ENCODE measurements at regions not wholly inside any gene's neighbourhood (a gene's known extent, or its start where the extent isn't known, plus 50 kb on each side); places are given as distances from the start of the nearest gene placed in this dataset.

DNA sequence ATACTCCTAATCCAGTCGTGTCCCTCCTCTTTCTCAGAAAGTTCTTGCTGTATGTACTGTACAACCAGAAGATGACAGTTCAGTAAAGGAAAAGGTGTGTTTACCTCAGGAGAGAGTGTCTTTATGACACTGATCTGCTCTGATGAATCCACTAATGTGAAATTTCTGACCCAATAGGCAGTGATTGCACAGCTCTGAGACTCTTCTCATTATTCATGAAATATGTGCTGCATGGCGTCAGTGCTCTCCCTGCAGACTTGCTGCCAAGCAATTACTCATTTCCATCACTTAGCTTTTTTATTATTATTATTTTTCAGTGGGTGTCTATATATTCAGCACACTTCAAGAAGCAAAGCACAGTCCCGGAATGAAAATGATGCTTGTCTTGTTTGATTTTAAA is 389.0 kb downstream of the RASEF start:
- TF ChIP-seq, protein P1, sequence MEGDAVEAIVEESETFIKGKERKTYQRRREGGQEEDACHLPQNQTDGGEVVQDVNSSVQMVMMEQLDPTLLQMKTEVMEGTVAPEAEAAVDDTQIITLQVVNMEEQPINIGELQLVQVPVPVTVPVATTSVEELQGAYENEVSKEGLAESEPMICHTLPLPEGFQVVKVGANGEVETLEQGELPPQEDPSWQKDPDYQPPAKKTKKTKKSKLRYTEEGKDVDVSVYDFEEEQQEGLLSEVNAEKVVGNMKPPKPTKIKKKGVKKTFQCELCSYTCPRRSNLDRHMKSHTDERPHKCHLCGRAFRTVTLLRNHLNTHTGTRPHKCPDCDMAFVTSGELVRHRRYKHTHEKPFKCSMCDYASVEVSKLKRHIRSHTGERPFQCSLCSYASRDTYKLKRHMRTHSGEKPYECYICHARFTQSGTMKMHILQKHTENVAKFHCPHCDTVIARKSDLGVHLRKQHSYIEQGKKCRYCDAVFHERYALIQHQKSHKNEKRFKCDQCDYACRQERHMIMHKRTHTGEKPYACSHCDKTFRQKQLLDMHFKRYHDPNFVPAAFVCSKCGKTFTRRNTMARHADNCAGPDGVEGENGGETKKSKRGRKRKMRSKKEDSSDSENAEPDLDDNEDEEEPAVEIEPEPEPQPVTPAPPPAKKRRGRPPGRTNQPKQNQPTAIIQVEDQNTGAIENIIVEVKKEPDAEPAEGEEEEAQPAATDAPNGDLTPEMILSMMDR (IDR thresholded peaks at IDR 0.05) = no peak

DNA sequence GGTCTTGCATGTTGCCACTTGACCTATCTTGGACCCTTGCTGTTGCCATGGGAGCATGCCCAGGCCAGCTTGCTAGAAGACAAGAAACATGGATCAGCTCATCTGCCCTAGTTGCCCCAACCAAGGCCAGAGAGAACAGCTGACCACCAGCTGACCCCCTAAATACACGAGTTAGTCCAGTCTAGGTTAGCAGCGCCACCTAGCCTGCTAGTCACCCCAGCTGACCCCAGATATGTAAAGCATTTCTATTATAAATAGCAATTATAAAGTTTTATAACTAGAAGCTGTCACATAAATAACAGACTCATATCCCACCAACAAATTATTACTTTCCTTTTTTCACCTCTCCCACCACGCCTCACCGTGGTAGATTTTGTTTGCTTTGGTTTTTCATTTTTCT is 387.8 kb downstream of the RASEF start:
- TF ChIP-seq, protein P1 (IDR thresholded peaks at IDR 0.05) = no peak

DNA sequence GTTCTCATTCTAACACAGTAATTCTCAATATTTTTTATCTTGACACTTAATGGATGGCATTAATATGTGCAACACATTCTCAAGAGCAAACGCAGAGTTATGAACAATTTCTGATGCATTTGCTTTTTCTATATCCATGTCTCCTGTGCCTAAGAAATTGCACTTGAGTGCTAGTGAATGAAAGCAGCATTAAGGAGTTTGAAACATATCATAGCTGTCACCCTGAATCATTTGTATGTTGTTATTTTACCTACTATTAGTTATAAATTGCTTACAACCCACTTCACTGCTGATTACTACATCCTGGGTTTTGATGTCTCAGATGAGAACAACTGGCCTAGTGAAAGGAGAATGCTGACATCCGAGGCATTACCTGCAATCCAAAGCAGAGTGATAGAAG is 387.3 kb downstream of the RASEF start:
- TF ChIP-seq, protein P1 (IDR thresholded peaks at IDR 0.05) = no peak

DNA sequence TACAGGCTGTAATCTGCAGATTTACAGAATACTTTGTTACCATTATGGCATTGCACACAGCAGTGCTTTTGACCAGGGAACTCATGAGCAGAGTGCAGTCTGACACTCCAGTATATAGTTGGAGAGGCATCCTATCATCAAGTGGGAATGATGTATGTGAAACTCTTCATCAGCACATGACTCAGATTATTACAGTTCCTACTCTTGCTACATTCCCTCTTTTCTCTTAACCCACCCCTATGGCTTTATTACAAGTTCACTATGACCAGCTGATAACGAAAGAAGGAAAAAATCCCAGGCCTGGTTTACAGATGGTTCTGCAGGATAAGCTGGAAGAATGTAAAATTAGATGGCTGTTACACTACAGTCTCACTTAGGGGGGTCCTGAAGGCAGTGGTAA is 385.9 kb downstream of the RASEF start:
- TF ChIP-seq, protein P1 (IDR thresholded peaks at IDR 0.05) = no peak

DNA sequence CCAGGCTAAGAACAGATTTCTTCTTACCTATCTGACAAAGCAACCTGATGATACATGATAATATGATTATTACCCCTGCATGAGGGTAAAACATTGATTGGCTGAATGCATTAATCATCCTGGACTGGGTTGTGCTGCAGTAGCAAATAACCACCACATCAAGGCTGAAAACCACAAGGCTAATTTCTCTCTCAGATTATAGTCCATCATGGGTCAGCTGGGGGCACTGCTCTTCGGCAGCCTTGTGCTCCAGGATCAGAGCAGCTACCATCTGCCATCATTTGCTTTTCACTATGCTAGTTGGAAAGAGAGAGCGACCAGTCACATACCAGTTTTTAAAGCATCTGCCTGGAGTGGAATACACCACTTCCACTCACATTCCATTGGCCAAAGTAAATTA is 383.5 kb downstream of the RASEF start:
- TF ChIP-seq, protein P1 (IDR thresholded peaks at IDR 0.05) = no peak

DNA sequence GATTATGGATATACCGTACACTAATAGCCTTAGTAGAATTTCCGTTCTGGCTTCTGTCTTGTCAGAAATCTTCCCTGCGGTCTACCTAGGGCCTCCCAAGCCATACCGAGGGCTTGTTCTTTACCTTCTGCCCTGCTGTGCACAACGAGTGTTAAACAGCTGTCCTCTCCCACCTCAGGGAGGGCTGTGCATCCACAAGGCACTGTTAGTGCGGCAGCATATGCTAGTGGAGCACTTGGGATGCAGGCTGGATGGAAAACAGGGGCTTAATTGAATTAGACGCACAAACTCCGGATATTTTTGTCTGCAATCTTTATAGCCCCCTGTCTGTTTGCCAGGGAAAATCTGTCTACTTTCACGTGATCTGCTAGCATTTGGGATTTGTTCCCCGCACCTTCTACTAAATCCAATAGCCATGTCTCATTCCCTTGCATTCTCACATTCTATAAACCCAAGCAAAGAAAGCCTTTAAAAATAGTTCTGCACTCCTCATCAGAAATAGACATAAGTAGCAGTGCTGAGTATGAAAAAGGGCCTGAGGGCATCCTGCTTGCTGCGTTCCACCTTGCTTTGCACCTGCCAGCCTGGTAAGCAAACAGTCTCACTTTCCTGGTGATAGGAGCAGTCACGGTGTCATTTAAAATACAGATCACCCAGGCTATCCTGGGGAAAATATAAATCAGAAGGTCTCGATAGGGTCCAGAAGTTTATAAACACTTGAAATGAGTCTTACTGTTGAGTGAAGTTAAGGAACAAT is 382.6 kb downstream of the RASEF start:
- TF ChIP-seq, protein P1 (IDR thresholded peaks at IDR 0.05) = no peak

DNA sequence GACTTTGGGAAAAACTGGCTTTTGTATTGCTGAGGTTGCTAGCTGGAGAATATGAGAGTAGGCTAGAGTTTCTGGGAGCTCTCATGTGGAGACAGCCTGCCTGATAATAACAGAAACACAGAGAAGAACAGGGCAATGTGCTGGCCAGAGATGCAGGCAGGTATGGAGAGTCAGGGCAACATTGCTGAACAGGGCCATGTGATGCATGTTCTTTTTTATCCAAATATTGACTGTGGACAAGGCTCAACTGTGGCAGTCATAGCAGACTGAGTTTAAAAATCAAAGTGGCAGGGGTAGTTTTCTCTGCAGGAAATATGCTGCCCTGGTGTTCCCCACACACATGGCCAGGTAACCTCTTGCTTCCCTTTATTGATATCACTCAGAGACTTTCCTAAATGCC is 381.1 kb downstream of the RASEF start:
- TF ChIP-seq, protein P1 (IDR thresholded peaks at IDR 0.05) = no peak

DNA sequence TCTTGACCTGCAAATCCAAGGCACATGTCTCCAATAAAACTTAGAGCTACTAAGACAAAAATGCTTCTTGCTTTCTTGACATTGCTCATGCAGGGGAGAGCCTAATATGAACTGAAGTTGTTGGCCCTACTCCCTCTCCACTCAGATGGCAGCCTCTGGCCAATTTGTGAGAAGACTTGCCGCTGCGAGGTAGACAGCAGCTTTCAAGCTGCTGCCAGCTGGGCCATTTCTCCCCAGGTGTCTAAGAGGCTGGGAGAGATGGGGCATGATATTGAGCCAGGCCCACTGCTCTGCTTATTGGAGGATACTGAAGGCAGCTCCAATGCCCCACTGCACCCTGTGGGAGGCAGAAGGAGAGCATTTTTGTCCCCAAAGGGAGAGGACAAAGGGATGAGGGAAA is 380.5 kb downstream of the RASEF start:
- TF ChIP-seq, protein P1 (IDR thresholded peaks at IDR 0.05) = no peak
